Sigmoid colon (tissue), 6 donors: ENCODE measurements at regions not wholly inside any gene's neighbourhood (a gene's known extent, or its start where the extent isn't known, plus 50 kb on each side); places are given as distances from the start of the nearest gene placed in this dataset.

Experiments
- DNase-seq: peaks from one replicate; pipeline ENCODE4 v3.0.0-alpha.2; 2019
- H3K27ac ChIP-seq, 4 donors: fragments of 200-600 bp; sonication (generic); one replicate each; pipeline ENCODE4 v1.5.1; 2016 to 2019; ENCODE audit warnings: mild to moderate bottlenecking in 1 of 4
- H3K27me3 ChIP-seq, 3 donors: fragments of 200-600 bp; sonication (generic); one replicate each; pipeline ENCODE4 v1.5.1; 2019; ENCODE audit warnings: mild to moderate bottlenecking in 1 of 3
- H3K36me3 ChIP-seq, 4 donors: fragments of 200-600 bp; sonication (generic); one replicate each; pipeline ENCODE4 v1.5.1; 2016 to 2019
- H3K4me1 ChIP-seq, 4 donors: fragments of 200-600 bp; sonication (generic); one replicate each; pipeline ENCODE4 v1.5.1; 2017 to 2019
- H3K4me3 ChIP-seq, 4 donors: fragments of 200-600 bp; sonication (generic); one replicate each; pipeline ENCODE4 v1.5.1; 2017 to 2019; ENCODE audit warnings: mild to moderate bottlenecking in 2 of 4, moderate library complexity in 1 of 4
- H3K9me3 ChIP-seq, 4 donors: fragments of 200-600 bp in 3 of 4; sonication (generic) in 3 of 4; one replicate each; pipeline versions ENCODE4 v1.5.1 to v1.6.1; 2013 to 2019
- EP300 ChIP-seq, 4 donors: sonication (generic); formaldehyde crosslinking; IDR thresholded peaks; one replicate each; pipeline ENCODE4 v1.6.1; 2017; ENCODE audit warnings: antibody characterized with exemption in 4 of 4
- POLR2A ChIP-seq, 2 donors: fragments of 450-650 bp; IDR thresholded peaks; one replicate each; pipeline ENCODE4 v1.6.1; 2016; ENCODE audit warnings: antibody characterized with exemption in 2 of 2, mild to moderate bottlenecking in 2 of 2, moderate library complexity in 2 of 2
- POLR2AphosphoS5 ChIP-seq, 4 donors: sonication (generic); formaldehyde crosslinking; IDR thresholded peaks; one replicate each; pipeline ENCODE4 v1.6.1; 2017; ENCODE audit warnings: antibody characterized with exemption in 4 of 4
- WGBS, 2 donors: extraction: QIAGEN DNeasy Blood & Tissue Kit; methylation state at CpG; one replicate each; pipeline ENCODE4 v1.1.7; 2013; 5-methylcytosine and 5-hydroxymethylcytosine counted together
- intact Hi-C: fragments of 100-400 bp; cut with DNase I; formaldehyde crosslinking; loops from one replicate; pipeline ENCODE4 v1.15.1; 2023
- TF ChIP-seq, protein P1 (sequence below), 4 experiments: fragments of 450-650 bp in 3 of 4; fragments of 200-600 bp in 1 of 4; IDR thresholded peaks; one replicate each; pipeline ENCODE4 v1.5.1; 2016 to 2019; ENCODE audit warnings: antibody characterized with exemption in 4 of 4, mild to moderate bottlenecking in 3 of 4, moderate library complexity in 2 of 4
- donor health status: healthy with polysubstance abuse.
- donor health status: healthy.

DNA sequence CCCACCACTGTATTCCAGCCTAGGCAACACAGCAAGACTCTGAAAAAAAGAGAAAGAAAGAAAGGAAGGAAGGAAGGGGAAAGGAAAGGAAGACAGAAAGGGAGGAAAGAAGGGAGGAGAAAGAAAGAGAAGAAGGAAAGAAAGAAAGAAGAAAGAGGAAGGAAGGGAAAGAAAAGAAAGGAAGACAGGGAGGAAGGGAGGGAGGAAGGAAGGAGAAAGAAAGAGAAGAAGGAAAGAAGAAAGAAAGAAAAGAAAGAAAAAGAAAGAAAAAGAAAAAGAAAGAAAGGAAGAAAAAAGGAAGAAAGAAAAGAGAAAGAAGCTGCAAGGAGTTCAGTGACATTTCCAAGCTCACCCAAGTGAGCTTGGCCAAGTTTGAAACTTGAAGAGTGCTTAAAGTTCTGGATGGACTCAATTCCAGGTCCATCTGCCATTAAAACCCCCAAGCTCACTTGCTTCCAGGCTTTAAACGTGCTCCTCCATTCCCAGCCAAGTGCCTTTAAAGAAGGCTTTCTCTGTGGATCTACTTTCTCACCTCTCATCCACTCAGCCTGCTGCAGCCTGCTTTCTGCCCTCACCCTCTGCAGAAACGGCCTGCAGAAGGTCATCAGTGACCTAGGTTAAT, 101.5 kb downstream of the VCPKMT start:
- TF ChIP-seq, protein P1, sequence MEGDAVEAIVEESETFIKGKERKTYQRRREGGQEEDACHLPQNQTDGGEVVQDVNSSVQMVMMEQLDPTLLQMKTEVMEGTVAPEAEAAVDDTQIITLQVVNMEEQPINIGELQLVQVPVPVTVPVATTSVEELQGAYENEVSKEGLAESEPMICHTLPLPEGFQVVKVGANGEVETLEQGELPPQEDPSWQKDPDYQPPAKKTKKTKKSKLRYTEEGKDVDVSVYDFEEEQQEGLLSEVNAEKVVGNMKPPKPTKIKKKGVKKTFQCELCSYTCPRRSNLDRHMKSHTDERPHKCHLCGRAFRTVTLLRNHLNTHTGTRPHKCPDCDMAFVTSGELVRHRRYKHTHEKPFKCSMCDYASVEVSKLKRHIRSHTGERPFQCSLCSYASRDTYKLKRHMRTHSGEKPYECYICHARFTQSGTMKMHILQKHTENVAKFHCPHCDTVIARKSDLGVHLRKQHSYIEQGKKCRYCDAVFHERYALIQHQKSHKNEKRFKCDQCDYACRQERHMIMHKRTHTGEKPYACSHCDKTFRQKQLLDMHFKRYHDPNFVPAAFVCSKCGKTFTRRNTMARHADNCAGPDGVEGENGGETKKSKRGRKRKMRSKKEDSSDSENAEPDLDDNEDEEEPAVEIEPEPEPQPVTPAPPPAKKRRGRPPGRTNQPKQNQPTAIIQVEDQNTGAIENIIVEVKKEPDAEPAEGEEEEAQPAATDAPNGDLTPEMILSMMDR (IDR thresholded peaks at IDR 0.05), result no peak
- 85 to 88% methylated on average over 2 of the region's 2 CpGs for WGBS, 2 donors
- Histone ChIP-seq H3K9me3 (peaks cover 0 to under 1% (median 0%) of the 10 kb centered on the region in 4 donors), H3K27ac (no peak overlapping the region), H3K27me3 (no peaks in the 10 kb centered on the region), H3K4me1 (peaks cover 0 to 30% (median 15%) of the 10 kb centered on the region in 4 donors), H3K4me3 (no peak overlapping the region), H3K36me3 (no peaks in the 10 kb centered on the region)
- intact Hi-C loops, result no loop called here
- no peak for DNase-seq

DNA sequence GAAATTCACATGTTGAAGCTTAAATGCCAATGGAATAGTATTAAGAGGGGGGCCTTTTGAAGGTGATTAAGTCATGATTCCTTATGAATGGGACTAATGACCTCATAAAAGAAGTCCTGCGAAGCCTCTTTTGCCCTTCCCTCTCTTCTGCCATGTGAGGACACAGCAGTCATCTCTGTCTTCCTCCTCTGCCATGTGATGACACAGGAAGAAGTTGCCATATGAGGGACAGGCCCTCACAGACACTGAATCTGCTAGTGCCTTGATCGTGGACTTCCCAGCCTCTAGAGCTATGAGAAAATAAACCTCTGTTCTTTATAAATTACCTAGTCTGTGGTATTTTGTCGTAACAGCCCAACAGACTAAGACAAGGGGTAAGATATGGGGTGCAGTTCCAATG, 100.7 kb downstream of the VCPKMT start:
- DNase-seq, result no peak
- intact Hi-C loops, result no loop called here
- Histone ChIP-seq H3K4me3 (no peak overlapping the region), H3K27me3 (no peaks in the 10 kb centered on the region), H3K36me3 (no peaks in the 10 kb centered on the region), H3K27ac (no peak overlapping the region), H3K4me1 (peaks cover 0 to 25% (median 14%) of the 10 kb centered on the region in 4 donors), H3K9me3 (peaks cover 0 to 7% (median 4%) of the 10 kb centered on the region in 4 donors)
- WGBS, 2 donors, result 94 to 95% methylated on average over 3 of the region's 3 CpGs
- TF ChIP-seq EP300 (IDR thresholded peaks at IDR 0.05) (no peak), POLR2A (IDR thresholded peaks at IDR 0.05) (no peak), POLR2AphosphoS5 (IDR thresholded peaks at IDR 0.05) (no peak)
- TF ChIP-seq, protein P1 (IDR thresholded peaks at IDR 0.05), result no peak

DNA sequence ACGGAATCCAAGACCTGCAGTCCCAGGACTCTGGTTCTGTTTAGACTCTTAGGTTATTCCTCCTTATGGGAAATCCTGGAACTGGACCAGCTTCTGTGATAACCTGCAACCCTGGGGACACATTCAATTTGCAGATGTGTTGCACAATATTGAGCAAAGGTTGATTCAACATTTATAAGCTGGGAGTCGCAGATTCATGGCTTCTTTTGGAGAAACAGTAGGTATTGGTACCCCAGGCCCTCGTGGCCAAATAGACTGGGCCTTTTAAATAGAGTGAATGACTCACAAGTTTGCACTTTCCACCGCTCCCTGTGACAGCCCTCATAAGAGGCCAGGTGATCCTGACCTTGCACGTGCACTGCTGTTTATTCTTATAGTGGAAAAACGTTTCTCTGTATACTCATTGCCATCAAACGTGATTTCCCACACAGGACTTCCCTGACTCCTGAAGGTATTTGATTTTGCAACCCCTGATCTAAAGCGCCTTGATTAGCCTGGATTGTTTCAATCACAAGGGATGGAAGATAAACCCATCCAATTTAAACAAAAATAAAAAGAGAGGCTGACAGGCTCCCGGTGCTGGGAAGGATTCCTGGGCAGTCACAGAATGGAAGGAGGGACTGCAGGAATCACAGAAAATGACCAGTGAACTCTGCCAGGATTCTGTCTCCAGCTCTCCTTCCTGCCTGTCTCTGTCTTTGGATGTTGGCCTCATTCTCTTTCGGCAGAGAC, 98.0 kb downstream of the VCPKMT start:
- H3K36me3 ChIP-seq, result no peaks in the 10 kb centered on the region
- DNase-seq, result peak; percentile 73
- peak in 2 of 4 donors; percentile 27 to 51 for TF ChIP-seq EP300 (IDR thresholded peaks at IDR 0.05)
- TF ChIP-seq POLR2AphosphoS5 (IDR thresholded peaks at IDR 0.05), result peak; percentile 18 to 73 (median 52)
- TF ChIP-seq, protein P1 (IDR thresholded peaks at IDR 0.05), result no peak
- TF ChIP-seq POLR2A (IDR thresholded peaks at IDR 0.05), result no peak
- H3K27ac ChIP-seq, result peak overlapping the region; percentile 31 to 72 (median 52)
- no peaks in the 10 kb centered on the region for H3K27me3 ChIP-seq
- intact Hi-C loops, result no loop called here
- WGBS, 2 donors, result 27 to 65% methylated on average over 10 of the region's 10 CpGs
- peaks cover 0 to 7% (median 4%) of the 10 kb centered on the region in 4 donors for H3K9me3 ChIP-seq
- peaks cover 0 to 29% (median 17%) of the 10 kb centered on the region in 4 donors for H3K4me1 ChIP-seq
- H3K4me3 ChIP-seq, result no peak overlapping the region

DNA sequence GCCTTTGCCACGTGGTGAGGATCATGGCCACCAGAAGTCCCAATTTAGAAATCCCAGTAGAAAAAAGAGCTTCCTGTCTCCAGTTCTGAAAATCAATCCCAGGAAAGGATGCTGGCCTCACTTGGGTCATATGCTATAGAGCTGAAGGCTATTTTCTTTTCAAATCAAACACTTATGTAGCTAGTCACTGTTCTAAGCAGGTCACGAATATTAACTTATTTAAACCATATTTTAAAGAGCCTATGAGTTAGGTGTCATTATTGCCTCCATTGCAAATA, 97.5 kb downstream of the VCPKMT start:
- Histone ChIP-seq H3K36me3 (no peaks in the 10 kb centered on the region), H3K27ac (peak overlapping the region; percentile 11 to 72 (median 52)), H3K27me3 (no peaks in the 10 kb centered on the region), H3K4me3 (no peak overlapping the region), H3K4me1 (peaks cover 0 to 34% (median 21%) of the 10 kb centered on the region in 4 donors), H3K9me3 (peaks cover 0 to 7% (median 4%) of the 10 kb centered on the region in 4 donors)
- WGBS, 2 donors, result 71 to 77% methylated on average over 2 of the region's 2 CpGs
- TF ChIP-seq POLR2AphosphoS5 (IDR thresholded peaks at IDR 0.05) (no peak), POLR2A (IDR thresholded peaks at IDR 0.05) (no peak), EP300 (IDR thresholded peaks at IDR 0.05) (no peak)
- TF ChIP-seq, protein P1 (IDR thresholded peaks at IDR 0.05), result no peak
- DNase-seq, result no peak
- intact Hi-C loops, result no loop called here
